ENCODE measurements at regions not wholly inside any gene's neighbourhood (a gene's known extent, or its start where the extent isn't known, plus 50 kb on each side); places are given as distances from the start of the nearest gene placed in this dataset.

GRCh38 chr16:16774389-16774788 is 395.4 kb downstream of the NPIPA7 start:
- Histone ChIP-seq H3K4me3 (no peak overlapping the region), H3K27ac (no peak overlapping the region)

DNA sequence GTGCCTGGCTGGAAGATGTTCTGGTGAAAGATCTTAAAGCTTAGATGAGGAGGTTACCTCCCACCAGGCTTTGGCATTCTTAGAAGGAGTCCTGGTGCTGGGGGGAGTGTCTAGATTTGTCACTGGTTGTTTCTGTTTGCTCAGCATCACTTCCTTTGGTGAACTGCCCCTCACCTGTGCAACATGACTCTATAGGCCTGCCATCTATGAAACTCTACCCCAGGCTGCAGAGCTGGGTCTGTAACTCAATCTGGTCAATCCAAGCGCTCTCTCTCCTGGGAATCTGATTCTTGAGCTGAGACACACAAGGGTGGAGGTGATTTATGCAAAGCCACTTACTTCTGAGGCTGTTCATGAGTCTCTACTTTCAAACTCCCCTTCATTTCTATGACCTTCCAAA is 399.4 kb downstream of the NPIPA7 start:
- no peak overlapping the region for H3K27ac ChIP-seq
- no peak overlapping the region for H3K4me3 ChIP-seq

DNA sequence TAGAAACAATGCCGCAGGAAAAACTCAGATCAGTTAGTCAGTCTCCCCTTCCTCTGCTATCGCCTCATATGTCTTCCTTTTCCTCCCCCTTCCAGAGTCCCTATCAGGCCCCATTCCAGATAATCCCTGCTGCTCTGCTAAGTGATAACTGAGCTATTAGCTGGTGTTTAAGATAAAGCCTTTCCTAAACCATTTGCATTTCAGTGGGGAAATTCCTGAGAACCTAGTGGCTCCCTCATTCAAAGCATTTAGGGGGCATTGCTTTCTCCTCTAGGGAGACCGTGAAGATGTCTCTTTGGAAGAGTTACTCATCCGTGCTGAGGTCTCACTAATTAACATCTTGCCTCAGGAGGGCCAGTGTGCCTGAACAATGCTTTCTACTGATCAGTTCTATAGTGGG is 401.6 kb downstream of the NPIPA7 start:
- no peak overlapping the region for H3K27ac ChIP-seq
- no peak overlapping the region for H3K4me3 ChIP-seq

- H3K4me3 ChIP-seq, result no peak overlapping the region
- H3K27ac ChIP-seq, result no peak overlapping the region
Observed at GRCh38 chr16:16782153-16782552, 403.2 kb downstream of the NPIPA7 start.

DNA sequence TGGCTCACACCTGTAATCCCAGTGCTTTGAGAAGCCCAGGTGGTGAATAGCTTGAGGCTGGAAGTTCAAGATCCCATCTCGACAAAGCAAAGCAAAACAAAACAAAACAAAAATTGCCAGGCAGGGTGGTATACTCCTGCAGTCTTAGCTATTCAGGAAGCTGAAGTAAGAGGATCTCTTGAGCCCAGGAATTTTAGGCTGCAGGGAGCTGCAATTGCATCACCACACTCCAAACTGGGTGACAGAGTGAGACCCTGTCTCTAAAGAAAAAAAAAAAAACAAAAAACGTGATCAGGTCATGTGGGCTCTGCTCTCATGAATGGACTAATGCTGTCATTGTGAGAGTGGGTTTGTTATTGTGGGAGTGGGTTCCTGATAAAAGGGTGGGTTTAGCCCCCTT is 409.1 kb downstream of the NPIPA7 start:
- no peak overlapping the region for H3K27ac ChIP-seq

DNA sequence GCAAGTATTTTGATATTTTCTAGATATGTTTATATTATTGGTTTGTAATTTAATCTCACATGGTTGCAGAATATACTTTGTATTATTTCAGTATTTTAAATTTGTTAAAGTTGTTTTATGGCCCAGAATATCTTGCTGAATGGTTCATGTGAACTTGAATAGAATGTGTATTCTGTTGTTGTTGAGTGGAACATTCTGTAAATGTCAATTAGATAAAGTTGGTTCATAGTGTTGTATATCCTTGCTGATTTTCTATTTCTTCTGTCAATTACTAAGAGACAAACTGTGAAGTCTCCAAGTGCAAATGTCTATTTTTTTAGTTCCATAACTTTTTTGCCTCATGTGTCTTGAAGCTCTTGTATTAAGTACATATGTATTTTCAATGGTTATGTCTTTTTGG is 411.7 kb downstream of the NPIPA7 start:
- H3K4me3 ChIP-seq, result no peak overlapping the region
- no peak overlapping the region for H3K27ac ChIP-seq

More for the DNA sequence above, 409.1 kb downstream of the NPIPA7 start:
- H3K4me3 ChIP-seq, result no peak overlapping the region

DNA sequence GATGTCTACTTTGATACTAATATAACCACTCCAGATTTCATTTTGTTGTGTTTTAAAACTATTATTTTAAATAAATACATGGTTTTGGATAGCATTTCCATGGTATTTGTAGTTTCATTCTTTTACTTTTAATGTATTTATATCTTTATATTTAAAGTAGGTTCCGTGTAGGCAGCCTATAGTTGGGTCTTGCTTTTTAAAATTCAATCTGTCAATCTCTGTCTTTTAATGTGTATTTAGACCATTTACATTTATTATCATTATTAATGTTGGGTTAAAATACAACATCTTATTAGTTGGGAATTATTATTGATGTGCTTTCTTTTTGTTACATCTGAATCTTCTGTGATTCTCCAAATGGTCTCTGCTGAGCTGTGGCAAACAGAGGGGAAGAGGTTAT is 412.1 kb downstream of the NPIPA7 start:
- no peak overlapping the region for H3K4me3 ChIP-seq

GRCh38 chr16:16797239-16797638 is 418.3 kb downstream of the NPIPA7 start:
- no peak overlapping the region for H3K27ac ChIP-seq
- H3K4me3 ChIP-seq, result no peak overlapping the region

More for the DNA sequence above, 412.1 kb downstream of the NPIPA7 start:
- H3K27ac ChIP-seq, result no peak overlapping the region

DNA sequence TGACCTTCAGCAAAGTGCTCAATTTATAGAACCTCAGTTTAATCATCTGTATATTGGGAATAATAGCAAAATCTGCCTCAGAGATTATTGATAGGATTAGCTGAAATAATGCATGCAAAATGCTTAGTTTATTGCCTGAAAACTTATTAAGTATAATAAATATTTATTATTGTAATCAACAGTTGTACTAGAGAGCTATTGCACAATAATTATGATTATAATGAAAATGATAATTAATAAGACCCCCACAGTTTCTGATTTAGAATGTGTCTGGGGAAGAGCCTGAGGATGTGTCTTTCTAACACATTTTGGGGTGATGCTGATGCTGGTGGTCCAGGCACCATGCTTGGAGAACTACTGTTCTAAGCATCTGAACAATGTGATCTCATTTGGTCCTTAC is 419.6 kb downstream of the NPIPA7 start:
- H3K4me3 ChIP-seq, result no peak overlapping the region
- H3K27ac ChIP-seq, result no peak overlapping the region

- no peak overlapping the region for H3K4me3 ChIP-seq
- H3K27ac ChIP-seq, result no peak overlapping the region
Observed at GRCh38 chr16:16805809-16806208, 426.9 kb downstream of the NPIPA7 start.

GRCh38 chr16:16815641-16816040 is 436.7 kb downstream of the NPIPA7 start:
- Histone ChIP-seq H3K27ac (no peak overlapping the region), H3K4me3 (no peak overlapping the region)

- Histone ChIP-seq H3K27ac (no peak overlapping the region), H3K4me3 (no peak overlapping the region)
Observed at GRCh38 chr16:16817196-16817595, 438.3 kb downstream of the NPIPA7 start.

- H3K27ac ChIP-seq, result no peak overlapping the region
- no peak overlapping the region for H3K4me3 ChIP-seq
Observed at GRCh38 chr16:16821261-16821660, 442.3 kb downstream of the NPIPA7 start.

GRCh38 chr16:16828913-16829398 is 450.0 kb downstream of the NPIPA7 start:
- no peak overlapping the region for H3K27ac ChIP-seq

GRCh38 chr16:16830401-16830800 is 451.5 kb downstream of the NPIPA7 start:
- Histone ChIP-seq H3K27ac (no peak overlapping the region), H3K4me3 (no peak overlapping the region)

More at GRCh38 chr16:16828913-16829398, 450.0 kb downstream of the NPIPA7 start:
- no peak overlapping the region for H3K4me3 ChIP-seq

- Histone ChIP-seq H3K27ac (no peak overlapping the region), H3K4me3 (no peak overlapping the region)
Observed at GRCh38 chr16:16830973-16831372, 452.0 kb downstream of the NPIPA7 start.

GRCh38 chr16:16833165-16833564 is 454.2 kb downstream of the NPIPA7 start:
- no peak overlapping the region for H3K27ac ChIP-seq
- no peak overlapping the region for H3K4me3 ChIP-seq

- Histone ChIP-seq H3K4me3 (no peak overlapping the region), H3K27ac (no peak overlapping the region)
Observed at GRCh38 chr16:16850274-16850673, 471.3 kb downstream of the NPIPA7 start.

GRCh38 chr16:16857012-16857411 is 478.1 kb downstream of the NPIPA7 start:
- Histone ChIP-seq H3K4me3 (no peak overlapping the region), H3K27ac (peak overlapping the region in 2 of 21 experiments; percentile 23 to 57)

GRCh38 chr16:16857603-16858283 is 478.8 kb downstream of the NPIPA7 start:
- H3K27ac ChIP-seq, result peak overlapping the region in 3 of 21 experiments; percentile 11 to 57 (median 23)
- no peak overlapping the region for H3K4me3 ChIP-seq

DNA sequence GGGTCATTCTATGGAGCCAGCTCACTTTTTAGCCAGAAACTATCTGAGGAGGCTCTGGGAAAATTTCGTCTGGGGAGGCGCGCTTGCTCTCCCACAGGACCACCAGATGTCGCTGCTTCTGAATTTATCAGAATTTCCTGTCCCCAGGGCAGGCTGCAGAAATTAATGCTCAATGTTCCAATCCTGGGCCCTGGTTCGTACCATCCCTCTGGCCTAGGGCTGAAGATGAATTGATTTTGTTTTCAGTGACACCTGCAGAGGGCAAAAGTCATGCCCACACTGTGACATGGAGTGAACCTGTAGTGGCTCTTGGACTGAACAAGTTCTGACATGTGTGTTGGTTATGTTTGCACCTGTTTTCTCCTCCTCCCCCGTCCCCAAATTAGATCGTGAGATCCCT is 482.6 kb downstream of the NPIPA7 start:
- Histone ChIP-seq H3K4me3 (no peak overlapping the region), H3K27ac (no peak overlapping the region)

- Histone ChIP-seq H3K27ac (no peak overlapping the region), H3K4me3 (no peak overlapping the region)
Observed at GRCh38 chr16:16863672-16864071, 484.7 kb downstream of the NPIPA7 start.
